ENCODE measurements at regions not wholly inside any gene's neighbourhood (a gene's known extent, or its start where the extent isn't known, plus 50 kb on each side); places are given as distances from the start of the nearest gene placed in this dataset.

GRCh38 chr4:35710343-35710742 lies 534.0 kb downstream of the ARAP2 start:
- DNase-seq = no peak
- intact Hi-C loops (cut with DNase I) = no loop called here

- no peak for DNase-seq
- intact Hi-C loops (cut with DNase I) = no loop called here
Observed at GRCh38 chr4:35711127-35711526, 533.2 kb downstream of the ARAP2 start.

GRCh38 chr4:35723973-35724372 lies 520.3 kb downstream of the ARAP2 start:
- DNase-seq = no peak
- intact Hi-C loops (cut with DNase I) = no loop called here

GRCh38 chr4:35725131-35725530 lies 519.2 kb downstream of the ARAP2 start:
- no peak for DNase-seq
- intact Hi-C loops (cut with DNase I) = no loop called here

GRCh38 chr4:35730414-35730813 lies 513.9 kb downstream of the ARAP2 start:
- intact Hi-C loops (cut with DNase I) = no loop called here
- no peak for DNase-seq

- intact Hi-C loops (cut with DNase I) = no loop called here
Observed at GRCh38 chr4:35734381-35735098, 509.8 kb downstream of the ARAP2 start.

GRCh38 chr4:35739308-35739707 lies 505.0 kb downstream of the ARAP2 start:
- intact Hi-C loops (cut with DNase I) = no loop called here
- DNase-seq = no peak

More at GRCh38 chr4:35734381-35735098, 509.8 kb downstream of the ARAP2 start:
- DNase-seq = no peak

GRCh38 chr4:35754047-35754446 lies 490.3 kb downstream of the ARAP2 start:
- intact Hi-C loops (cut with DNase I) = no loop called here
- DNase-seq = no peak

- DNase-seq = no peak
- intact Hi-C loops (cut with DNase I) = no loop called here
Observed at GRCh38 chr4:35757836-35758235, 486.5 kb downstream of the ARAP2 start.

- DNase-seq = no peak
- intact Hi-C loops (cut with DNase I) = no loop called here
Observed at GRCh38 chr4:35760807-35761206, 483.5 kb downstream of the ARAP2 start.

GRCh38 chr4:35771571-35771970 lies 472.7 kb downstream of the ARAP2 start:
- intact Hi-C loops (cut with DNase I) = no loop called here
- no peak for DNase-seq

GRCh38 chr4:35772291-35772690 lies 472.0 kb downstream of the ARAP2 start:
- no peak for DNase-seq
- intact Hi-C loops (cut with DNase I) = no loop called here

- no peak for DNase-seq
- intact Hi-C loops (cut with DNase I) = no loop called here
Observed at GRCh38 chr4:35789899-35790574, 454.3 kb downstream of the ARAP2 start.

GRCh38 chr4:35793045-35793722 lies 451.1 kb downstream of the ARAP2 start:
- intact Hi-C loops (cut with DNase I) = no loop called here
- no peak for DNase-seq

- DNase-seq = no peak
- intact Hi-C loops (cut with DNase I) = no loop called here
Observed at GRCh38 chr4:35793766-35794165, 450.5 kb downstream of the ARAP2 start.

GRCh38 chr4:35800669-35801068 lies 443.6 kb downstream of the ARAP2 start:
- intact Hi-C loops (cut with DNase I) = no loop called here
- DNase-seq = no peak

GRCh38 chr4:35802644-35803043 lies 441.7 kb downstream of the ARAP2 start:
- intact Hi-C loops (cut with DNase I) = no loop called here
- no peak for DNase-seq

- intact Hi-C loops (cut with DNase I) = no loop called here
- DNase-seq = no peak
Observed at GRCh38 chr4:35818520-35818919, 425.8 kb downstream of the ARAP2 start.

GRCh38 chr4:35820003-35820402 lies 424.3 kb downstream of the ARAP2 start:
- intact Hi-C loops (cut with DNase I) = no loop called here
- DNase-seq = no peak

GRCh38 chr4:35824231-35824630 lies 420.1 kb downstream of the ARAP2 start:
- DNase-seq = no peak
- intact Hi-C loops (cut with DNase I) = no loop called here
